ENCODE measurements at regions not wholly inside any gene's neighbourhood (a gene's known extent, or its start where the extent isn't known, plus 50 kb on each side); places are given as distances from the start of the nearest gene placed in this dataset.
"Not testable (repeated sequence)": the region's sequence is repeated elsewhere in the genome, so short reads cannot be mapped to it uniquely, and the experiment has no call there.

- DNase-seq, result no peak
Measured at GRCh38 chr3:89533275-89533674, 425.9 kb downstream of the EPHA3 start.

DNA sequence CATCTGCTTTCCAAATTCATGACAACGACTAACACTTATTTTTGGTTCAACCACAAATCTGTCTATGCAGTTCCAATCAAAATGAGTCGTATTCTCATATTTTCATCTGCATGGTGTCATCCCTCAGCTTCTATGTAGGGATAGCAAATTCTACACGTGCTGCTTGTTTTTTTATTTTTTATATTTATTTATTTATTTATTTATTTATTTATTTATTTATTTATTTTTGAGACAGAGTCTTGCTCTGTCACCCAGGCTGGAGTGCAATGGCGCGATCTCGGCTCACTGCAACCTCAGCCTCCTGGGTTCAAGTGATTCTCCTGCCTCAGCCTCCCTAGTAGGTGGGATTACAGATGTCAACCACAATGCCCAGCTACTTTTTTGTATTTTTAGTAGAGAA is 447.2 kb downstream of the EPHA3 start:
- not testable (repeated sequence) for DNase-seq

GRCh38 chr3:89558711-89559110 is 451.3 kb downstream of the EPHA3 start:
- no peak for DNase-seq

DNA sequence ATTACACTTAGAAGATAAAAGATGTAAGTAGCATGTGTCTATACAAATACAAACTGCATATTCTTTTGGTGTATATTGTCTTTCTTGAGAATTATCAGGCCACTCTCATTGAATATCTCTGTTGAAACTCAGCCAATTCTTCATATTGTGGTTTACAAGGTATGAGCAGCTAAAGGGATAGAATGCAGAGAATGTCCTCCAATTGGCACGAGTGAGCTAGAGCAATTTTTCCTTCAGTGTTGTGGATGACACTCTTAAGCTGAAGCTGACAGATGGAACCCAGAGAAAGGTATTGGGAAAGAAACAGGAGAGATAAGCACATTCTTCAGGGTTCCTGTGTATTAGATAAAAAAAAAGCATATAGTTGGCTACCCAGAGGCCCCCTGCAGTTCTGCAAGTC is 453.1 kb downstream of the EPHA3 start:
- peak; percentile 92 for DNase-seq

- peak; percentile 30 for DNase-seq
Measured at GRCh38 chr3:89562373-89562772, 455.0 kb downstream of the EPHA3 start.

- DNase-seq, result peak; percentile 40
Measured at GRCh38 chr3:89565098-89565497, 457.7 kb downstream of the EPHA3 start.

DNA sequence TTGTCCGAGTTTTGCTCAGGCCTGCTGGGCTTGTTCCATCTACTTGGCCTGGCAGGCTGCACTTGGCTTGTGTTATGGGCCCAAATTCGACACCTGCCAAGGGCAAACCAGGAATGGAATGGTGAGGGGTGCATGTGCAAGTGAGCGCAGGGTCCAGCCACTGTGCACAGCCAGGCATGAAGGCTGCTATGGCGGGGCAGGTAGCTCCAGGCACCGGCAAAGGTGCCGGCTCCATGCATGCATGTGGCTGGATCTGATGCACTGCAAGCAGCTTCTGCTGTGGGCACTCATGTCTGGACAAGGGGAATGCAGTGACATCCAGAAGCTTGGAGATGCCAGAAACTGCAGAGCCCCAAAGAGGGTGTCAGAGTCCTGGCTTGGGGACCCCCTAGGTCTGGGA is 463.0 kb downstream of the EPHA3 start:
- DNase-seq, result no peak

DNA sequence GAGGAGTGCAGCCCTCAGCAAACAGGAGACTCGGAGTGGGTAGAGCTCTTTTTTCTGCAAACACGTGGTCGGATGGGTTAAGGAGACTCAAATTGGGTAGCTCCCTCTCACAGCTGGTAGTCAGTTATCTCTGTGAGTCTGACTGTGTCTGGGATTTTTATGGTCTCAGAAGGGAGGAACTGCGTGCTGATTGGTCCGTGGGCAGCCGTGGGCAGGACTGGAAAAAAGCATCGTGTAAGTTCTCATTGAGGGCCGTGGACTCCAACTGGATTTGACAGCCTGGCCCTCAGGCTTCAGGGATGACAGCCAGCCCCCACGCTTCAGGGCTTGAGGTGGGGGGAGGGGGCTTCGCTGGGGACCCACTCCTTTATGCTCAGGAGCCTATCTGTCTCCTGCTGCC is 463.9 kb downstream of the EPHA3 start:
- DNase-seq, result no peak

- DNase-seq, result no peak
Measured at GRCh38 chr3:89571707-89572106, 464.3 kb downstream of the EPHA3 start.

DNA sequence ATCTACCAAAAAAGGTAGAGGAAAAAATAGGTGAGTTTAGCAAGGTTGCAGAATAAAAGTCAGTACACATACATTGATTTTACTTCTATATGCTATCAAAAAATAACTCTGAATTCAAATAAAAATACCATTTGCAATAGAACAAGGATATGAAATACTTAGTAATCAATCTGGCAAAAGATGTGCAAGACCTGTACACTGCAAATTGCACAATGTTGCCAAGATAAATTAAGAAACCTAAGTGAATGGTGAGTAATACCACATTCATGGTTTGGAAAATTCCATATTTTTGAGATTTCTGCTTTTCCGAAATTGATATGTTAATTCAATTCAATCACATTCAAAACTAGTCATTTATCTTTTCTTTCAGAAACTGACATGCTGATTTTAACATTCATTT is 464.8 kb downstream of the EPHA3 start:
- DNase-seq, result peak; percentile 34

- no peak for DNase-seq
Measured at GRCh38 chr3:89576417-89576816, 469.0 kb downstream of the EPHA3 start.

DNA sequence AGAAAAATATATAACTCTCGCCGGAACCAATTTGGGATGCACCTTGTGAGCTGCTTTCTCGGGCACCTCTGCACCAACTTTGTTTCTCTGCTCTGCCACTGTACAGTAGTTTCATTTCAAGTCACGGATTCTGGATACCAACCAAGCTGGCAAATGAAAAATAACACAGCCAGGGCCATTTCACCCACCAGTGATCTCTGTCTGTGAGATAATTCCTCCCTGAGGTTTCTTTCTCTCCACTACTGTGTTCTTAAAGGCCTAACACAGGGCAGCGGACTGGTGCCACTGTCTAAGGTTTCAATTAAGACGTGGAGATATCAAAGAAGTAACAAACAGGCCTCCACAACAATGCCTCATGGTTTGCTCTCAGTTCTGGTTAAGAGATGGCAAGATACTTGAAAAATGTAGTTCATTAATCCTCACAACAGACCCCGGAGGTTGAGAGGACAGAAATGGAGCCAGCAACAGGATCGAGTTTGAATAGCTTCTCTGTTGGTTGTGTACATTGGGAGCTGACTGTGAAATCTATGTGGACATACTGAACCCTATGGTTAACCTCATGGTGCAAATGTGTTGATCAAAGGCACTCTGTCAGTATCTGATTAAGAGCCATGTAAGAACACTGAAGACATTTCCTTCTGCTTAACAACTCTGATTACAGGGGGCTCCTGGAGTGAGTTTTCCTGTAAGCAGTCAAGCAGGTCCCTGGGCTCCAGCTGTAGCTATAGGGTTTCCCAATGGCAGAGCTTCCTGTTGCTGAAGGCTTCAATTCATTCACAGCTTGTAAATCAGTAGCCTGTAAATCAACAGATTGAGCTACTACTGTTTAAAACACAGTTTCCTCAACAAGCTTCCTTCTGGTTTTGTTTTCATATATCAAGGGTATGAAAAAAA is 470.5 kb downstream of the EPHA3 start:
- no peak for DNase-seq

GRCh38 chr3:89580859-89581258 is 473.4 kb downstream of the EPHA3 start:
- no peak for DNase-seq

DNA sequence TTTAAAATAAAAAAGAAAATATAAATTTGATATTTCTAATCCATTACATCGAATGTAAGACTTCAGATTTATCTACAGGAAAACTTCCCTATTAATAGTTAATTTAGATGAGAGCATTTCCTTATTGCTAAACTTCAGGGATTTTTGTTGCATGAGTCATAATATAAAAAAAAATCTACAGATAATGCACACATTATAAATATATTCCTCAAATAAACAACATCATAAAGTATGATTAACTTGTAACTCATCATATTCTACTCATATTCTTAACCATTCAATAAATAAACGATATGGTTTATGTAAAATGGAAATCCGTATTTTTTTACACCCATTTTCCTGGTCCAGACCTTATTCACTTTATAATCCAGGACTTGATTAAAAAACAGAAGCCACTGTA is 477.0 kb downstream of the EPHA3 start:
- DNase-seq, result no peak

DNA sequence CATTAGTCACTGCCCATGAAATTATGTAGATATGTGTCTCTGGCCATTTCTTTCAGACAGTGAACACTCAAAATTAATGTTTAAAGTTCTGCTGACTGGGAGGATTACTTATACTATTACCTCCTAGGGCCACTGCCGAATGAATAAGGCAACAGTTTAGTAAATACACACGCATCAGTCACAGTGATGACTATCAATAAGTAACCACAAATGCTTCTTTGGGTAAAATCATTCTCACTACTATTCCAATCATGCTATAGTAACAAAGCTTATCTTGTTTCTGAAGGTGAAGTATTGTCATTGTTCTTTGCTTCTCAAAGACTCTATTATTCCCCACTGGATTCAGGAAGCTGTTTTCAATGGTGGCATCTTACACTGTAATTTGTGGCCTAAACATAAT is 478.8 kb downstream of the EPHA3 start:
- DNase-seq, result no peak

DNA sequence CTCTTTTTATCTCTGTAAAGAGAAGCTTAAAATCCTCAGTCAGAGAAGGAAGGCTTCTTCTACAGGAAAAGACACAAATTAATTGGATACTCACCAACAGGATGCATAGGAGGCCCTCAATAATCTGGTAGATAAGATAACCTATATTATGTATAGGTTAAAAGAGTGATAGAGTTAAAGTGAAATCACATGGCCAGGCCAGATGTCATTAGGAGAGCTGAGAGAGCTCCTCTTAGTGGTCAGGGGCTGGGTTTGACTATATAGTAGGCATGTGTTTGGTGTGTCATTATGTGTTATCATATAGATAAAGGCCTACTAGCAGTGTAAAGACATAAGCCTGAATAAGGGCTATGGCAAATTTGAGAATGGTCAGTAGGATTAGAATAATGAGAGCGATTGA is 479.3 kb downstream of the EPHA3 start:
- DNase-seq, result no peak

- no peak for DNase-seq
Measured at GRCh38 chr3:89606151-89606550, 498.7 kb downstream of the EPHA3 start.

DNA sequence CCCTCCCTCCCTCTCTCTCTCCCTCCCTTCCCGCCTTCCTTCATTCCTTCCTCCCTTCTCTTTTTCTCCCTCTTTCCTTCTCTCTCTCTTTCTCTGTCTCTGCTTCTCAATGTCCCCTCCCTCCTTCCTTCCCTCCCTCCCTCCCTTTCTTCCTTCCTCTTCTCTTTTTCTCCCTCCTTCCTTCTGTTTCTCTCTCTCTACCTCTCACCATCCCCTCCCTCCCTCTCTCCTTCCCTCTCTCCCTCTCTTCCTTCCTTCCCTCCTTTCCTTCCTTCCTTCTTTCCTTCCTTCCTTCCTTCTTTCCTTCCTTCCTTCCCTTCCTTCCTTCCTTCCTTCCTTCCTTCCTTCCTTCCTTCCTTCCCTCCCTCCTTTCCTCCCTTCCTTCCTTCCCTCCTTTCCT is 504.6 kb downstream of the EPHA3 start:
- DNase-seq, result no peak

DNA sequence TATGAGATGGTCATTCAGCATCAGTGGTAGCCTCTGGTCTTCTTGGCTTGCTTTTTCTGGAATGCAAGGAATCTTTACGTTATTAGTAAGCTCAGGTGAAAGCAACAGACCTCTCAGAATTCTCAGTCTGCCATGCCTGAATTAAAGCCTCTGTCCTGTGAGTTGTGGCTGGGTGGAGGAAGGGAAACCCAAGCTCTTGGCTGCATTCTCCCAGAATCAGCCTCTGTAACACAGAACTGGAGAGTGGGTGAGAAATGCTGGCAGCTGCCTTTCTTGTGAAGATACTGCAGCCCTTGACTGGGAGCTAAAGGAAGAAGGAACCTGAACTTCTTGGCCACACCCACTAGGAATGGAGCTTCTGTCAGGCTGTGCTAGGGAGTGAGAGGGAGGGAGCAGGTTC is 505.8 kb downstream of the EPHA3 start:
- DNase-seq, result no peak

DNA sequence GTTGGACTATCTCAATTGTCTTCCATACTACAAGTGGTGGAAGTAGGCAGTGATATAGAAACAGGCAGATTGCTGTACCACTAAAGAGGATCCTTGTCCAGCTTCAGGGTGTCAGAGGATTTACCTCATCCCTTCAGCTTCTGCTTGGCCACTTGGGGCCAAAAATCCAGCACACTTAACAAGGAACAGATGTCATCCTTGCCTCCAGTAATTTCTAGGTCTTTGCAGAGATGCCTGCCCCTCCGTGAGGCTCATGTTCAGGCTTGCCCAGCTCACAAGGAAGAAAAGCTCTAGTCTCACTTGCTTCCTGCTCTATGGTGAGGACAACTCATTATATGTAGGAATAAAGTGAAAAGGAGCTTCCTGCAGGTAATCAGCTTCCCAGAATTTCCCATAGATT is 510.3 kb downstream of the EPHA3 start:
- DNase-seq, result peak; percentile 16

DNA sequence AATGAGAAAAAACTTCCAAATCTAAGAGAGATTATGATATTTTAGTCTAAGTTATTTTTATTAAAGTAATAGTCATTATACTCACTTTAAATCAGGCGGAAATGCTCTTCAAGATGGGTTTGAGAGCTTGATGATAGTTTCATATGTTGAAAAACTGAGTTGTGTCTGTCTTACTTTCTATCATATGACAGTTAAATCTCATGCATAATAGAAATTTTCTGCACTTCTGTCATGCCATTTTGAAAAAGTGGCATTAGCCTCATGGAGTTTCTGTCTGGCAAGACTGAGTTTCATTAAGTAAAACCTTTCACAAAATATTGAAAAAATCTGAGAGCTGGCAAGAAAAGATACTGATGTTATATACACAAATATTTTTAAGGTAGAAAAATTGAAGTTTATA is 511.8 kb downstream of the EPHA3 start:
- DNase-seq, result no peak

DNA sequence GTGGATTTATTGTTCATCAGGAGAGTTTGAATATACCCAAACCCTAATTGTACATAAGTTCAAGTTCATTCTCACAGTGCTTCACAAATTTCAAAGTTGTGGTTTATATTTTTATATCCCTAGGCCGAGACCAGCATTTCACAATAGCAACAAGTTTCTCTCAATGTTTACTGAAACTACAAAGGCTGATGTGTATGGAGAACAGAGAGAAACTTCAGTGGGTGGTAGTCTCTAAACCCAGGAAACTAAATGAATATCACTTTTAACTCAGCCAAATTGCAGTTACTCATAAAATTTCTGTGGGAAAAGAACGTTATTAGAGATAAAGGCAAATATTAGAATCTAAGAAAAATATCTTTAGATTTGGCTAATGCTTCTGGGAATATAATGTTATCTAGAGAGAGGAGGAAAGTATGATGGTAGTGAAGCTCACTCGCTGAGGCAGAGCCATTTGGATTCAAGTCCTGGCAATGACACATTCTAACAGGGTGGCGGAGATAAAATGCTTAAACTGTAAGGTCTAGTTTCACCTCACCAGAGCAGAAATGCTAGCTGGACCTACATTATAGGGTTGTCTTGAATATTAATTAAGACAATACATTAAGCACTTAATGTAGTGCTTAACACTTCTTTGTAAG is 514.8 kb downstream of the EPHA3 start:
- no peak for DNase-seq

DNA sequence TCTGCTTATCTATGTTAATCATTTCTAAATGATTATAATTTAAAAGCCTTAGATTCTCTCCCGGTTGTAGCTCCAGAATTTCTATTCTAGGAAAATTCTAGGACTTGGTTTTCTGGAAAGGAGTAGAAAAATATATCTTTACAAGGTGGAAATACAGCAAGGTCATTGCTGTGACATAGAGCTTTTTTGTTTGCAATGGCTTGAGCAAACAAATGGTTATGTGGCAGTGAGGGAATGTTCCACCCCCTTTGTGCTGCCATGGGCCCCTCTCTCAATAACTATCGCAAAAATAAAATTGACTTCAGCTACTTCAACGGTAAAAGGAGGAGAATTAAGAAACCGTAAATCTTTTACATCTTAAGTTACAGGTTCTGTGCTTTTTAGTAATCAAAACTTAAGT is 517.1 kb downstream of the EPHA3 start:
- DNase-seq, result no peak

GRCh38 chr3:89625945-89626344 is 518.5 kb downstream of the EPHA3 start:
- no peak for DNase-seq
